Sigmoid colon (tissue), 4 donors: ENCODE measurements at regions not wholly inside any gene's neighbourhood (a gene's known extent, or its start where the extent isn't known, plus 50 kb on each side); places are given as distances from the start of the nearest gene placed in this dataset.

Experiments
- CTCF ChIP-seq, 4 experiments: fragments of 450-650 bp in 3 of 4; fragments of 200-600 bp in 1 of 4; IDR thresholded peaks; one replicate each; pipeline ENCODE4 v1.5.1; 2016 to 2019; ENCODE audit warnings: antibody characterized with exemption in 4 of 4, mild to moderate bottlenecking in 3 of 4, moderate library complexity in 2 of 4
- EP300 ChIP-seq, 4 donors: sonication (generic); formaldehyde crosslinking; IDR thresholded peaks; one replicate each; pipeline ENCODE4 v1.6.1; 2017; ENCODE audit warnings: antibody characterized with exemption in 4 of 4

- TF ChIP-seq EP300 (IDR thresholded peaks at IDR 0.05), result no peak
- no peak for TF ChIP-seq CTCF (IDR thresholded peaks at IDR 0.05)
Measured at GRCh38 chr2:128528133-128528532, 209.5 kb upstream of the HS6ST1 start.
